MG63 (cell line): ENCODE measurements at regions not wholly inside any gene's neighbourhood (a gene's known extent, or its start where the extent isn't known, plus 50 kb on each side); places are given as distances from the start of the nearest gene placed in this dataset.
A peak's percentile ranks its signal among the peaks of the same experiment; 100 is the strongest.

Experiments used
- DNase-seq: peaks from one replicate; pipeline ENCODE4 v3.0.0-alpha.2; 2020
- H3K27me3 ChIP-seq: fragments of 250-450 bp; sonication (Bioruptor Pico); 2 replicates; pipeline ENCODE4 v1.5.1; 2020; ENCODE audit warnings: mild to moderate bottlenecking, moderate library complexity
- H3K36me3 ChIP-seq: fragments of 250-450 bp; sonication (Bioruptor Pico); 2 replicates; pipeline ENCODE4 v1.5.1; 2020; ENCODE audit warnings: mild to moderate bottlenecking, moderate library complexity
- H3K4me3 ChIP-seq: fragments of 250-450 bp; sonication (Bioruptor Pico); 2 replicates; pipeline ENCODE4 v1.5.1; 2020; ENCODE audit warnings: mild to moderate bottlenecking, moderate library complexity
- H3K9me3 ChIP-seq: fragments of 250-450 bp; sonication (Bioruptor Pico); 2 replicates; pipeline ENCODE4 v1.5.1; 2020; ENCODE audit warnings: mild to moderate bottlenecking, moderate library complexity

DNA sequence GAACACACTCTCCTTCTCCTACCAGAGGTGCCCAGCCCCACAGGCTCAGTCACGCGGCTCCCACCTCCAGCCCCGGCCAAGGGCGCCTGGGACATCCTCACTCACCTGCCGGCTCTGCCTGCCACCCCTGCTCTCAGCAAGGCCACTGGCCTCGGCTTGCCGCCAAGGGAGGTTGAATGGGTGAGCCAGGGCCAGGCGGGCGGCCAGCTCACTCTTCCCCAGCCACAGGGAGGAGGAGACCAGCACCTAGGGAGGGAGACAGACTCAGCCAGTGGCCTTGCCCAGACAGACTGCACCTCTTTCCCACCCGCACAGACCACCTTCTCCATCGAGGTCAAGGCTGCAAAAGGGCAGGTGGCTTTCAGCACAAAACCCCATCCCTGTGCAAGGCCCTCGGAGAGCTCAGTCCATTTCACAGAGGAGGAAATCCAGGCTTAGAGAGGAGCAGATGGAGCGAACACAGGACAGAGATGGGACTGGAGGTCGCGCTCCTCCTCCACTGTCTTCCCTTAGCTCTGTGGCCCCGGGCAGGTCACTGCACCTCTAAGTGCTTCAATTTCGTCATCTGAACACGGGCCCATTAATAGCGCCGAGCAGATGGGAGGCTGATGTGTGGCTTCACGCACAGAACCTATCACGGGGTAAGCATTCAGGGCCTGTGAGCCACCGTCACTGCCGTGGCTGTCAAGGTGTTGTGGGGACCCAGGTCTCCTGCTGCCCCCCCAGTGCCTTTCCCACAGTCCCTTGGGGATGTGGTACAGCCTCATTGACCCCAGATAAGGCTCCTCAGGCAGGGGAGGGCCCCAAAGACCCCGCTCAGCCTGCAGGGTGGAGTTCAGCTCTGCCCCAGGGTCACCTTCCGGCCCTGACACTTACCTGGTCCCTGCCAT, 56.1 kb downstream of the RMI2 start:
- no peaks in the 10 kb centered on the region for H3K36me3 ChIP-seq
- no peak overlapping the region for H3K4me3 ChIP-seq
- no peaks in the 10 kb centered on the region for H3K27me3 ChIP-seq
- H3K9me3 ChIP-seq, result no peaks in the 10 kb centered on the region
- peak; percentile 52 for DNase-seq

DNA sequence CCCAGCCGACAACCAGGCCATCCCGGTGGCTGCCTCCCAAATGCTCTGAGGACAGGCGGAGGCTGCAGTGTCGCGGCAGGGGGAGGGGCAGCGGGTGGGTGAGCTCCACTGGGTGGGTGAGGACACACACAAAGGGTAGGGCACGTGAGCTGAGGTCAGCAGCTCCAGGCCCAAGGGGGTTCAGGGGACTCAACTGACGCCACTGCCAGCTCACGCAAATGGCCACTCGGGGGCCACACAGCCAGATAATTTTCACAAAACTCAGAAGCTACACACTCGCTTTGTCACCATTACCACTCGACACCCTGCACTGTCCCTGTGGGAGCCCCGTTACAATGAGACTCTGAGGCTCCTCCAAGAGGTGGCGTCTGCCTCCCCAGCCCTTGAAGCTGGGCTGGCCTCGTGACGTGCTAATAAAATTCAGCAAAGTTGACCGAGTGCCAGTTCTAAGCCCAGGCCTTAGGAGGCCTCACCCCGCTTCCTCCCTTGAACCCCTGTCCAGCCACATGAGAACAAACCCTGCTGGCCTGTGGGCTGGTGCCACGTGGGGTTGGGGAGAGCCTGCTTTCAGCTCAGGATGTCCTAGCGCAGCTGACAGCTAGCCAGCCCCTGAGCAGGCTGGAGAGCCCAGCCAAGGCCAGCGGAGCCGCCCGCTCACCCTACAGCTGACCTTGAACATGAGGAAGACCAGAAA, 56.9 kb downstream of the RMI2 start:
- no peak for DNase-seq

DNA sequence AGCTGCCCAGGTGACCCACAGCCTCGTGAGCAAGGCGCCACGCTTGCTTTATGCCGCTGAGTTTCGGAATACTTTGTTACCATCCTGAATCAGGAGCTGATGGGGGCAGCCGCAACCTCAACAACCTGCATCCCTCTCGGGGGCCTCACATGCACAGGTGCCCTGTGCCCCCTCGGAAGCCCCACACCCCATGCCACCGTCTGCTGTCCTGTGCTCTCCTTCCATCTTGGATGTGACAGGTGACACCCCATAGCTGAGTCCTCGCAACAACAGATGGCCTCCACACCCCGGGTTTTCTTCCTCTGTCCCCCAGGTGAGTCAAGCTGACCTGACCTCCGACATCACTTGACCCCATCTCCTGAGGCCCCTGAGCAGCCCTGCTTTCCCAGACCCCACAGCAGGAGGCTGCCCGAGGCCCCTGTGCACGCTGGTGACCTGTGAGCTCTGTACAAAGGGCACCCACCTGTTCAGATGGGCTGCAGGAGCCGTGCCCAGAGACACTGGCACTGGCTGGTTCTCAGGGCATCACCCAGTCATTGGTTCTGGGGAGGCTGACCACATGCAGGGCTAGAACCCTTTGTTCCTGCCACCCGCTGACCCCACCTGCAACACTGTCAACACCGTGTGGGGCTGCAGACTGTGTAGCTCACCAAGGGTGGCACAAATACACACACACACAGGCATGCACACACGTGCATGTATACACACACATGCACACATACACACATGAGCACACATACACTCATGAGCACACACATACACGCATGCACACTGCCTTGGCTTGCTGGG, 57.7 kb downstream of the RMI2 start:
- H3K36me3 ChIP-seq, result no peaks in the 10 kb centered on the region
- no peak for DNase-seq
- H3K9me3 ChIP-seq, result no peaks in the 10 kb centered on the region
- H3K27me3 ChIP-seq, result no peaks in the 10 kb centered on the region
- H3K4me3 ChIP-seq, result no peak overlapping the region

More for the DNA sequence above, 56.9 kb downstream of the RMI2 start:
- no peaks in the 10 kb centered on the region for H3K27me3 ChIP-seq
- no peaks in the 10 kb centered on the region for H3K9me3 ChIP-seq
- no peaks in the 10 kb centered on the region for H3K36me3 ChIP-seq
- H3K4me3 ChIP-seq, result no peak overlapping the region

DNA sequence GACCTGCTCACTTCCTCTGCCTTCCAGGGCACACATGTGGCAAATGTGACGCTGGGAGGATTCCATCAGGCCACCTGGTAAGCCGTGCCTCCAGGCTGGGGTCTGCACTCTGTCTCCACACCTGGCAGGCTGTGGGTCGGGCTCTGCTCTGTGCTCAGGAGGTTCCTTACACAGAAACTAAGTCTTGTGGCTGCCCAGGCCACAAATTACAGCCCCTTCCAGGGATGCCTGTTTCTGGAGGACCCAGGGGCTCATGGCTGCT, 58.2 kb downstream of the RMI2 start:
- Histone ChIP-seq H3K9me3 (no peaks in the 10 kb centered on the region), H3K27me3 (no peaks in the 10 kb centered on the region), H3K4me3 (no peak overlapping the region), H3K36me3 (no peaks in the 10 kb centered on the region)
- DNase-seq, result no peak

DNA sequence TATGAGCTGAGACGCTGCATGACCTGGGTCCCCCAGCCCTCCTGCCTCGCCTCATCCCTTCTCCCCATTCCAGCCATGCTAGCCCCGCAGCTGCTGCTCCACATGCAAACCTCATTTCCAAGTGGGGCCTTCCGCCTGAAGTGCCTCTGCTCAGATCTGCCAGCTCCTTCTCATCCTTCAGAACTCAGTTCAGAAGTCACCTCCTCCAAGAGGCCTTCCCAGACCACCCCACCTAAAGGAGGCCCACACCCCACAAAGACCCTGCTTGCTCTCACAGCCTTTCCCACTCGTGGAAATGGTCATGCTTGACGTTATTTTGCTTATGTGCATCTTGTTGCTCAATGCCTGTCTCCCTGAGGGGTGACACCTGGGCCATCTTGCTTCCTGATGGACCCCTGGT, 58.7 kb downstream of the RMI2 start:
- Histone ChIP-seq H3K36me3 (no peaks in the 10 kb centered on the region), H3K9me3 (no peaks in the 10 kb centered on the region), H3K27me3 (no peaks in the 10 kb centered on the region), H3K4me3 (no peak overlapping the region)
- DNase-seq, result no peak

DNA sequence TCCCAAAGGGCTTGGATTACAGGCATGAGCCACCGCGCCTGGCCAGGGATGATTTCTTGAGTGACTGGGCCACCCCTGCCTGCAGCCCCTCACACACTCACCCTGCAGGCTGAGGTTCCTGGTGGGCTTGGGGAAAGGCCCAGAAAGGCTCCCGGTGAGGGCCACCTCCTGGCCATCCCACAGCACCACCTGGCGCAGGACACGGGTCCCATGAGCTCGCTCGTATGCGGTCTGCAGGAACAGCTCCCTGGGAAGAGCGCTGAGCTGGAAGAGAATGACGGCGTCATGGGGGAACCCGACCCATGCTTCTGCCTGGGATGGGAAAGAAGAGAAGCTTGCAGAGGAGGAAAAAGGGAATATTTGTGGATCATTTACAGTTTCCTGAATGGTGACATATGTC, 59.3 kb downstream of the RMI2 start:
- H3K36me3 ChIP-seq, result no peaks in the 10 kb centered on the region
- H3K9me3 ChIP-seq, result no peaks in the 10 kb centered on the region
- no peak for DNase-seq
- no peaks in the 10 kb centered on the region for H3K27me3 ChIP-seq
- no peak overlapping the region for H3K4me3 ChIP-seq

DNA sequence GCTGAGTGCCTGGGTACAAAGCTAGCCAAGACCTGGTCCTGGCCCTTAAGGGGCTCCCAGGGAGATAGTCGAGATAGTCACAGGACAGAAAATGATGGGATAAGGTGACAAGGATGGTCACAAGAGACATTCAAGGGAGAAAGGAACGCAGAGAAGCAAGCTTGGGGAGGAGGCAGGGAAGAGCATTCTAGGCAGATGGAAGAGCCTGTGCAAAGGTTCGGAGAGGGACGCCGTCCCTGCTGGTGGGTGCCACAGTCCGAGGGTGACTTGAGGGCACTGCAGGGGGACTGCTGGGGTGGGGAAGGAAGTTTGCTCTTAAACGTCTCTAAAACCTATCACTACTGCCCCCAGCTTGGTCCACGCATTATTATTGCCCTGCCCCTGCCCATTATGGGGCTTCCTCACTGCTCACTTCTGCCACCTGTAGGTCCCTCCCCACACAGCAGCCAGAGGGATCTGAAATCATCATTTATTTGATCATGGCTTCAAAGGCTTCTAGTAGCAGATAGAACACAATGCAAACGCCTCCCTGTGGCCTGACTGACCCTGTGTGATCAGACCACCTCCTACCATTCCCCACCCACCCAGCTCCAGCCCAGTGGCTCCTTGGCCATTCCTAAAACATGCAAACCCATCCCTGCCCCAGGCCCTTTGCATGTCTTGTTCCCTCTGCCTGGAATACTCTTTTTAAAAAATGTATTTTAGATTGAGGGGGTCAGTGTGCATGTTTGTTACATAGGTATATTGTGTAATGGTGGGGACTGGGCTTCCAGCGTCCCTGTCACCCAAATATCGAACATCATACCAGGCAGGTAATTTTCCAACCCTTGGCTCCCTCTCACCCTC, 60.3 kb downstream of the RMI2 start:
- Histone ChIP-seq H3K36me3 (no peaks in the 10 kb centered on the region), H3K4me3 (no peak overlapping the region), H3K9me3 (no peaks in the 10 kb centered on the region), H3K27me3 (no peaks in the 10 kb centered on the region)
- DNase-seq, result peak; percentile 32

DNA sequence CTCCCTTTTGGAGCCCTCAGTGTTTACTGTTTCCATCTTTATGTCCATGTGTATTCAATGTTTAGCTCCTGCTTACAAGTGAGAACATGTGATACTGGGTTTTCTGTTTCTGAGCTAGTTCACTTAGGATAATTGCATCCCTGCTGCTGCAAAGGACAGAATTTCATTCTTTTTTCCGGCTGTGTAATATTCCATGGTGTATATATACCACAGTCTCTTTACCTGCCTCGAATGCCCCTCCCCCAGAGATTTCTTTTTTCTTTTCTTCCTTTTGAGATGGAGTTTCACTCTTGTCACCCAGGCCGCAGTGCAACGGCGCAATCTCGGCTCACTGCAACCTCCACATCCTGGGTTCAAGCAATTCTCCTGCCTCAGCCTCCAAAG, 60.9 kb downstream of the RMI2 start:
- DNase-seq, result no peak
- no peak overlapping the region for H3K4me3 ChIP-seq
- H3K9me3 ChIP-seq, result no peaks in the 10 kb centered on the region
- no peaks in the 10 kb centered on the region for H3K27me3 ChIP-seq
- H3K36me3 ChIP-seq, result no peaks in the 10 kb centered on the region

DNA sequence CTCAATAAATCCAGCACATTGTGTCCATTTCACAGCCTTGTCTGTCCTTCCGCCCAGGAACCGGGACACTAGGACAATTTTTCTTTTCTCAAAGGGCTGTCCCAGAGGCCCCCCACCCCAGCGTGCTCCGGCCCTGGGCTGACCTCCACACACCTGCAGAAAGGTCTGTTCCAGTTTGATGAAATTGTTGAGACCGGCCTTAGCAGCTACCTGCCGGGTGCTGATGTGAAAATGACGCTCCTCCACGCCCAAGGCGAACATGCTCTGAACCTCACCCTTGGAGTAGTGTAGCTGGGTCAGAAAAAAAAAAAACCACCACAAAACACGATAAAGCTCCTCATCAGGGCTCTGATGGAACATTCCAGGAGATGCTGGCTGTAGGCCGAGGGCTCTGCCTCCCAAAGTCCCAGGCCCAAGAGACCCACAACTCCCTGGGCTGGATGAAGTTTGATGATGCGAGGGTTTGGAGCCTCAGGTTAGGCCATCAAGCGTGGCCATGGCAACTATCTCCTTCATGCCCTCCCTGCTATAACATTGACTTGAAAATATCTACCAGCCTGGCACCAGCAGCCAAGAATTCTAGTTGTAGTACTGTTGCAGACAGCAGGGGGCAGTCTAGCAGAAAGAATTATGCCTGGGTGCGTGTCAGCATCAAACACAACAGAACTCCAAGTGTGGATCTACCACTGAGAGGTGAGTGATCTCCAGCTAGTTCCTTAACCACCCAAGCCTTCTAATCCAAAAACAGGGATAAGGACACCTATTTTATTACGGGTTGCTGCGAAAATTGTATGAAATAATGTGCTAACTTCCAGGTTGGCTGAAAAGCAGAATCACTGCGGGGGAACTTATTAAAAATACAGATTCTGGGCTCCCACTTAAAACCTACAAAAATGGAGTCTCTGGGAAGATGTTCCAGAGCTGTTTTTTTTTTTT, 62.1 kb downstream of the RMI2 start:
- Histone ChIP-seq H3K4me3 (no peak overlapping the region), H3K27me3 (no peaks in the 10 kb centered on the region), H3K36me3 (no peaks in the 10 kb centered on the region), H3K9me3 (no peaks in the 10 kb centered on the region)
- peak; percentile 61 for DNase-seq

DNA sequence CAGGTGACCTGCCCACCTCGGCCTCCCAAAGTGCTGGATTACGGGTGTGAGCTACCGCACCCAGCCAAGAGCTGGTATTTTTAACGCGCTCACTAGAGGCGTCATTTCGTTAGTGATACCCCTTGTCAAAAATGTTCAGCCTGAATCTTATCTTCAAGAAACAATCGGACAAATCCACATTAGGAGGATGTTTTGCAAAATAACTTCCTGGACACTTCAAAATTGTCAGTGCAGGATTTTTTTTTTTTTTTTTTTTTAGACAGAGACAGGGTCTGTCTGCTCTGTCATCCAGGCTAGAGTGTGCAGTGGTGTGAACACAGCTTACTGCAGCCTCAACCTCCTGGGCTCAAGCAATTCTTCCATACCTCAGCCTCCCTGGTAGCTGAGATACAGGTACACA, 63.0 kb downstream of the RMI2 start:
- Histone ChIP-seq H3K27me3 (no peaks in the 10 kb centered on the region), H3K36me3 (no peaks in the 10 kb centered on the region), H3K9me3 (no peaks in the 10 kb centered on the region), H3K4me3 (no peak overlapping the region)
- no peak for DNase-seq

DNA sequence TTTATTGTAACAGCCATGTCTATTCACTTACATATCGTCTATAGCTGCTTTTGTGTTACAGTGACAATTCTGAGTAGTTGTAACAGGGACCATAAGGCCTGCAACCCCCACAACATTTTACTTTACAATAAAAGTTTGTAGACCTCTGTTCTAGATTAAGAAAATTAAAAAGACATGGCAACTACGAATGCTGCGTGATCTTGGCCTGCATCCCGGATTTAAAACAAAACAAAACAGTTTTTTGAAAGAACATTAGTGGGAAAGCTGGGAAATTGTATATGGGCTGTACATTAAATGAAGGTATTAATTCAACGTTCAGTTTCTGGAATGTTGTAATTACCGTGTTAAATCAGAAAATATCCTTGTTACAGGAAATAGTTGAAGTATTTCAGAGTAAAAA, 64.1 kb downstream of the RMI2 start:
- H3K27me3 ChIP-seq, result no peaks in the 10 kb centered on the region
- no peak for DNase-seq
- H3K9me3 ChIP-seq, result no peaks in the 10 kb centered on the region
- no peaks in the 10 kb centered on the region for H3K36me3 ChIP-seq
- H3K4me3 ChIP-seq, result no peak overlapping the region

DNA sequence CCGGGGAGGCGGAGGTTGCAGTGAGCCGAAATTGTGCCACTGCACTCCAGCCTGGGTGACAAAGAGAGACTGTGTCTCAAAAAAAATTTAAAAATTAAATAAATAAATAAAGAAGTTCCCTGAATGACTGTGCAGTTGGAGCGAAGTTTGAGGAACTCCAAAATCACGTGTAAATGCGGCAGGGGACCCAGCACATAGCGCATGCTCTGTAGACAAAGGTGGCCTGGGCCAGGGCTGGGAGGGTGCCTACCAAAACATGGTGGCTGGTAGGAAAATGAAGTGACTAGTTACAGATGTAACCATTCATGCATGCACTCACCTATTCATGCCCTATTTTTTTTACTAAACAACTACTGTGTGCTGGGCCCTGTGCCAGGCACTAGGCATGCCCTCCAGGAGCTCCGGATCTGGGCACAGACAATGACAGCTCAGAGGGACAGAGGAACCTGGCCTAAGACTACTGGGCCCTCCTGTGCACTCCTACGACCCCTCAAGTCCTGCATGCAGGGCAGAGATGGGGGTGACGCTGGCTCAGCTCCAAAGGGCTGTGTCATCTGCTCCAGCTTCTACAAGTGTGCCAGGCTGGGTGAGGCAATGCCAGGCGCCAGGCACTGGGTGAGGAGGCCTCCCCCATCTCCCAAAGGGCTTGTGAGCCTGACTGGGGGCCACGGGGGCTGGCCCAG, 65.3 kb downstream of the RMI2 start:
- peak; percentile 95 for DNase-seq
- H3K4me3 ChIP-seq, result no peak overlapping the region
- no peaks in the 10 kb centered on the region for H3K27me3 ChIP-seq
- no peaks in the 10 kb centered on the region for H3K9me3 ChIP-seq
- H3K36me3 ChIP-seq, result no peaks in the 10 kb centered on the region

DNA sequence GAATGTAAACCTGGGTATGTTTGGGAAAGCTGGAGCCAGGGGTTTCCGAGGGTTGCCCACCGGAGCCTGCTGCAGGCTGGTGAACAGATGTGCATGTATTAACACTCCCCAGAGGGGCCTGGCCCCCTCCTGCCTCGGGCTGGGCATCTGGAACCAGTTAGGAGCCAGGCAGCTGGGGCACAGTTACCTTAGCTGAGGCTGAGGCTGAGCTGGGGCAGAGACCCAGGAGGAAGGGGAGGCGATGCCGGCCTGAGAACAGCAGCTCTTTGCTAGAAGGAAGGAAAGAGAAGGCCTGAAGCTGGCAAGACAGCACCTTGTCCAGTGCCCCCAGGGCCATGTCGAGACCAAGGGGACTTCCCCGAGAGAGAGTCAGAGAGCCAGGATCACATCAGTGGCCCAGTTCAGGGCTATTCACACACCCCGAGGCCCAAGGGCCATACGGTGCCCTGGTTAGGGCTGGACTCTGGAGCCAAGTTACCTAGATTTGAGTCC, 65.8 kb downstream of the RMI2 start:
- no peak for DNase-seq
- Histone ChIP-seq H3K9me3 (no peaks in the 10 kb centered on the region), H3K36me3 (no peaks in the 10 kb centered on the region), H3K27me3 (no peaks in the 10 kb centered on the region), H3K4me3 (no peak overlapping the region)

DNA sequence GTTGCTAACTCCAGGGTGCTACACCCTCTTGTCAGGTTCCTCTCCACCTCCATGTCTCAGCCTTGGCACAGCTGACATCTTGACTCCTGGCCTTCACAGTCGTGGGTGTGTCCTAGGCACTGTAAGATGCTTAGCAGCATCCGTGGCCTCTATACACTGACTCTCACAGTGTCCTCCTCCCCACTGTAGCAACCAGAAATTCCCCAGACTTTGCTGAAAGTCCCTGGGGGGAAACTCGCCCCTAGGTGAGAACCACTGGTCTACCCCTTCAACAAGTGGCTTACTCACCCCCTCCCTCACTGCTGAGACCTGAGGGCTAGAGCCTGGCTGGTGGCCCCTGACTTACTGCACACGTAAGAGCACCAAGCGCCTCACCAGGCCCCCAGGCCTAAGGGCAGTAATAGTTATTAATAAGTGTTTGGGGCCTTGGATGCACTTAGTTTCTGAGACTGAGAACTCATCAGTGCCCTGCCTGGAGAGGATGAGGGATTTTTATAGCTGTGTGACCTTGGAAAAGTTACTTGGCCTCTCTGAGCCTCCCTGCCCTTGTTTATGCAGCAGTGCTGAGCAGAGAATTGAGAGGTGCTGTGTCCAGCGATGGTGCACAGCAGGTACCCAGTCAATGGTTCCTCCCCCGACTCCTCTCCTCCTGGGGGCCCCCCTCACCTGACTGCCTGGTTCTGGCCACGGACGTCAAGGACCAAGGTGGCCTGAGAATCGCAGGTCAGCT, 67.1 kb downstream of the RMI2 start:
- H3K9me3 ChIP-seq, result no peaks in the 10 kb centered on the region
- no peaks in the 10 kb centered on the region for H3K27me3 ChIP-seq
- H3K4me3 ChIP-seq, result no peak overlapping the region
- H3K36me3 ChIP-seq, result no peaks in the 10 kb centered on the region
- DNase-seq, result no peak
